ENCODE measurements at regions not wholly inside any gene's neighbourhood (a gene's known extent, or its start where the extent isn't known, plus 50 kb on each side); places are given as distances from the start of the nearest gene placed in this dataset.

DNA sequence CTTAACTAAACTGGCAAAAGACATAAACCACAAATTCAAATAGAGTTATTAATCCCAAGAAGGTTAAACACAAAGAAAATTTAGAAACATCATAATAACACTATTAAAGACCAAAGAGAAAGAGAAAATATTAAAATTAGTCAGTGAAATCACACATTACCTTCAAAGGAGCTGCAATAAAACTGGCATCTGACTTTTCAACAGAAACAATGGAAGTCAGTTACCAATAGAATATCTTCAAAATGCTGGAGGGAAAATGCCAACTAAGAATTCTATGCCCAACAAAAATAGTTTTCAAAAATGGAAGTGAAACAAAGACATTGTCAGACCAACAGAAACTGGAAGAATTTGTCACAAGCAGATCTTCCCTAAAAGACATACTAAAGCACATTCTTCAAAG is 68.7 kb upstream of the RNF7 start:
- DNase-seq (ENCODE audit: extremely low spot score, insufficient read length, low read depth), result no peak
- no peak for FAIRE-seq

DNA sequence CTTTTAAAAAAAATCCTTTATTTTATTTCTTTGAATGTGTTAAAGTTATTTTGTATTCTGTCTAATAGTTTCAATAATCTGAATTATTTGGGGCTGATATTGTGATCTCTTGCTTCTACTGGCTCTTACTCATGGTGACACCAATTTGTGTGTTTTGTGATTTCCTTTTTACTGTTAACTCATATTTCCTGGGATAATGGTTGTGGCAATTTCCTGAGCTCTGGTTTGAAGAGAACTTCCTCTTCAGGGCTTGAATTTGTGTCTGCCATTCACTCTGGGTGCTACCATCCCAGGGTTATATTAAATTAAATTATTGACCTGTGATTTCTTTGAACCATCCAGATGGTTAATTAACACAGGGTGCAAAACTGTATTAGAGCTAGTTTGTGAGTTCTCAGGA is 60.4 kb upstream of the RNF7 start:
- DNase-seq (ENCODE audit: extremely low spot score, insufficient read length, low read depth), result no peak
- FAIRE-seq, result no peak

DNA sequence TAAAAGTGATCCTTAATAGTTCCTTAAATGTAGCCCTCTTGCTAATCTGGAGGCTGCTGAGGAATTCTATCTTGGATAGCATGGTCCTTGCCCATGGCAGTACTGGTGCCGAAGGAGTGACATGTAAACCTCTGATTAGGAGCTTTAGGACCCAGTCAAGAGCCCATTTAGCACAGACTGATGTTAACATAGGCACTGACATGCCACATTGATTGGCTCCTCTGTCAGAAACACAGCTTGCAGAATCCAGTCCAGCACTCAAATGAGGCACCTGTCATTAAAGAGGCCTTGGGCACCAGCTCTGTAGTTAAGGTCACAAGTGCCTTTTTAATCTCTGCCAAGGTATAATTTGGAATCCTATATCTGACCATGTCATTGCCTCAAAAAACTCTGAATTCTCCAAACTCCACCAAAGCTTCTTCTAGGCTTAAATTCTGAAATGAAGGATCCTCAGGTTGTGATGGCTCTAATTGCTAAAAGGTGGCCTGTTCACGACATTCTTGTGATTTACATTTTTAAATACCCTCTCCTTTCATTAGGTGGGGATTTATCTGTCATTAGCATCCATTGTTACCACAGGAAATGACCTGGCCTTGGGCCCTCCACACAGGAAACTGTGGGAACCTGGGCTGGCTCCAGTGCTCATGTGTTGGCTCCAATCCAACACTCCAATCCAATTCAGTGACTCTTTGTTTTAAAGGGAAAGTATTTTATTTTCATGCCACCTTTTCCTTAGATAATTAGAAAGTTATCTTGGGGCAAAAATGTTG is 57.3 kb upstream of the RNF7 start:
- FAIRE-seq (no peak), DNase-seq (ENCODE audit: extremely low spot score, insufficient read length, low read depth) (no peak)

DNA sequence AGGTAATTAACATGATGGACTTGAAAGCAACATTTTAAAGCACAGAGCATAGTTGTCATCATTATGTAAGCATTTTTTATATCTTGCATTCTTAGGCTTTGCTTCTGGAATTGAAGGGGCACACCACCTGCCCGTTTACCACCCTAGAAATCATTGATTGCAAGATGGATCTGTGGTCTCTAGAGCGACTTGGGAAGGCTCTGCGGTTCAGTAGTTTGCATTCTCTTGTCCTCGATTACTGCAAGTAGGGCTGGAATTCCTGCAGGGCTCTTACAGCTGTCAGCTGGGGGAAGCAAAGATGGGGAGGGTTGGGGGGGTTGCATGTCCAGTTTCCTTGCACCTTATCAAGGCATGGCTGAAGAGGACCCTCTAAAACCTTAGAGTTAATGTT is 56.7 kb upstream of the RNF7 start:
- DNase-seq (ENCODE audit: extremely low spot score, insufficient read length, low read depth), result no peak
- FAIRE-seq, result no peak

DNA sequence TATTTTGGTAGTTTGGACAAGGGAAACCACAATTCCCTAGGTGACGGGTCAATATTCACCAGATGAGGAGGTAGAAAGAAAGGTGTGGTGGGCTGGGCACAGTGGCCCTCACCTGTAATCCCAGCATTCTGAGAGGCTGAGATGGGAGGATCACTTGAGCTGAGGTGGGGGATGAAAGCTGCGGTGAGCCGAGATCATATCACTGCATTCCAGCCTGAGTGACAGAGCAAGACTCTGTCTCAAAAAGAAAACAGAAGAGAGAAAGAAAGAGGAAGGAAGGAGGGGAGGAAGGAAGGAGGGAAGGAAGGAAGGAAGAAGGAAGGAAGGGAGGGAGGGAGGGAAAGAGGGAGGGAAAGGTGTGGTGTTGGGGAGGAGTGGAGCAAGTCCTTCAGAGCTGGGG is 56.1 kb upstream of the RNF7 start:
- no peak for FAIRE-seq
- no peak for DNase-seq (ENCODE audit: extremely low spot score, insufficient read length, low read depth)

DNA sequence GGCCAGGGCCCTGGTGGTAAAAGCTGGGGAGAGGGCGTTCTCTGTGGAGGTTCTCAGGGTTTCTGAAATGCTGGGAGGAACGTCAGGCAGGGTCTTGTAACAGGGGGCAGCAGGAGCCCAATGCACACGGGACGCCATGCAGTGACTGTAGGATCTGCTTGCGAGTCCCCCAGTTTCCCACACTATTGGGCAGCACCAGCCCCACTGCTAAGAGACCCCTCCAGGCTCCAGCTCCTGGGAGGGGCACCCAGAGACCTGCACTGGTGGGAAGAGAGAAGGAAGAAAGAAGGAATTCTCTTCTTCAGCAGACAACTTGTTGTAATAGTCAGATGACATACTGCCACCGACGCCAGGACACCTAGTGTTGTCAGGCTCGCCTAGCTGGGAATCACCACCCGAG is 55.2 kb upstream of the RNF7 start:
- no peak for FAIRE-seq
- no peak for DNase-seq (ENCODE audit: extremely low spot score, insufficient read length, low read depth)

DNA sequence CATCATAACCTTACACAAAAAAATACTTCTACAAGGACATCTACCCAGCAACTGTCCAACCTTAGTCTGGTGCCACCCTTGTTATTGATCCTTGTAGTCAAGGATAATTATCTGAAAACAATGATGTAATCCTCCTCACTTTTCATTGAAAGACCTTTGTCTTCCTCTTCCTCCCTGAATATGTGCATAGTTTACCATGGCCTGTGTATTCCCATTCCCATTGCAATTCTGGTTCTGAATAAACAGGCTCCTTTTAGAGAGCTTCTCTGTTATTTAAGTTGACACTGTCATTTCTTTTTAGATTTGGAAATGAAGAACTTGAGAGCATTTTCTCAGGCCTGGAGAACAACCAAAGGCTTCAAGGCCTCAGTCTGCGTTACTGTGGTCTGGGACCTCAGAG is 53.3 kb upstream of the RNF7 start:
- FAIRE-seq, result no peak
- no peak for DNase-seq (ENCODE audit: extremely low spot score, insufficient read length, low read depth)

DNA sequence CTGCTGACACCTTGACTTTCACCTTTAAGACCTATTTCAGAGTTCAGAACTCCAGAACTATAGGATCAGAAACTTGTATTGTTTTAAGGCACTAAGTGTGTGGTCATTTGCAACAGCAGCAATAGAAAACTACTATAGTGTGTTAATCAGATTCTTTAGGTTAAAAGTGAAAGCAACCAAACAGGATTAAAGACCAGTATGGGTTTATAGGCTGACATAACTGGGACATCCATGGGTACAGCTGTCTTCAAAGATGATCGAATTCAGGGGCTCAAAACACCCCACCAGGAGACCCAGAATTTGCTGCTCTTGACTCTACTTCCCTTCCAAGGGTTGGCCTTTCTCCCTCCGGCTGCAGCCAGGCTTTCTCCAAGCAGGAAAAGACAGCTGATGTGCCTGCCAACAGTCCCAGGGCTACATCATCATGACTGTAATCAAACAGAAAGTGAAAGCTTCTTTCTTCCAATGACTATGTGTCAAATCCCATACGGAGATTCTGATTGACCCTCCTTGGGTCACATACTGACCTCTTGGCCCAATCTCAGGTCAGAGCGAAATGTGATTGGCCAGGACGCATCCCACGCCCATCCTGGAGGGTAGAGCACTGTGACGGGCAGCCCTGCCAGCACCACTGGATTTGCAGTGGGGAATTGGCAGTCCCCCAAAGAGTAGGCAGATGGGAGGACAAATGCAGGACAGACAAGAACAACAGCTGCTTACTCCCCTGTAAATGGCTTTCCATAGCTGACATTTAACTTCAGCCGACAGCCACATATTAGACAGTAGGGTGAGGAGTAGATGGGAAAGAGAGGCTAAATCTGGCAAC is 51.4 kb upstream of the RNF7 start:
- DNase-seq (ENCODE audit: extremely low spot score, insufficient read length, low read depth), result no peak
- FAIRE-seq, result peak; percentile 33
